HG03108 (cell line): ENCODE measurements at regions not wholly inside any gene's neighbourhood (a gene's known extent, or its start where the extent isn't known, plus 50 kb on each side); places are given as distances from the start of the nearest gene placed in this dataset.
"Not testable (repeated sequence)": the region's sequence is repeated elsewhere in the genome, so short reads cannot be mapped to it uniquely, and the experiment has no call there.

Source experiments
- ATAC-seq: cut with Tn5 transposase; IDR thresholded peaks from one replicate; pipeline ENCODE4 v1.9.1; 2021; ENCODE audit warnings: moderate library complexity; ENCODE audit not compliant: unreplicated experiment

DNA sequence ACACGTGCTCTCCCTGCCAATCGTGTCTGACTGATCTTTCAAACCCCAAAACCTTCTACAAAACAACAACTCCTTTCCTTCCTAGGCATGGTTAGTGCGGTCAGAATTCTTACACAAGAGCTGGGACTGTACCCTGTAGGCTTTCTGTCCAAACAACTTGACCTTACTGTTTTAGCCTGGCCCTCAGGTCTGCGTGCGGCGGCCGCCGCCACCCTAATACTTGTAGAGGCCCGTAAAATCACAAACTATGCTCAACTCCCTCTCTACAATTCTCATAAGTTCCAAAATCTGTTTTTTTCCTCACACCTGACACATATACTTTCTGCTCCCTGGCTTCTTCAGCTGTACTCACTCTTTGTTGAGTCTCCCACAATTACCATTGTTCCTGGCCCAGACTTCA is 814.3 kb upstream of the VRK2 start:
- ATAC-seq, result not testable (repeated sequence)

DNA sequence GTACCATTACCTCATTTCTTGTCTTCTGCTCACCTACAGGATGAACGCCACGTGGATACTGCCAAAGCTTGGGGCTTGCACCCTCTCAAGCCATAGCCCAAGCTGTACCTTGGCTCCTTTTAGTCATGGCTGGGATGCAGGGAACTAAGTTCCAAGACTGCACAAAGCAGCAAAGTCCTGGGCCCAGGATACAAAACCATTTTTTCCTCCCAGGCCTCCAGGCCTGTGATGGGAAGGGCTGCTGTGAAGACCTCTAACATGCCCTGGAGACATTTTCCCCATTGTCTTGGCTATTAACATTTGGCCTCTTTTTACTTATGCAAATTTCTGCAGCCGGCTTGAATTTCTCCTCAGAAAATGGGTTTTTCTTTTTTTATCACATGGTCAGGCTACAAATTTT is 795.1 kb upstream of the VRK2 start:
- not testable (repeated sequence) for ATAC-seq

DNA sequence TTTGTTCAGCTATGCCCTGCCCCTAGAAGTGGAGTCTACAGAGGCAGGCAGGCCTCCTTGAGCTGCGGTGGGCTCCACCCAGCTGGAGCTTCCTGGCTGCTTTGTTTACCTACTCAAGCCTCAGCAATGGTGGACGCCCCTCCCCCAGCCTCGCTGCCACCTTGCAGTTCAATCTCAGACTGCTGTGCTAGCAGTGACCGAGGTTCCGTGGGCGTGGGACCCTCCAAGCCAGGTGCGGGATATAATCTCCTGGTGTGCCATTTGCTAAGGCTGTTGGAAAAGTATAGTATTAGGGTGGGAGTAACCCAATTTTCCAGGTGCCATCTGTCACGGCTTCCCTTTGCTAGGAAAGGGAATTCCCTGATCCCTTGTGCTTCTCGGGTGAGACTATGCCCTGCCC is 770.2 kb upstream of the VRK2 start:
- not testable (repeated sequence) for ATAC-seq

DNA sequence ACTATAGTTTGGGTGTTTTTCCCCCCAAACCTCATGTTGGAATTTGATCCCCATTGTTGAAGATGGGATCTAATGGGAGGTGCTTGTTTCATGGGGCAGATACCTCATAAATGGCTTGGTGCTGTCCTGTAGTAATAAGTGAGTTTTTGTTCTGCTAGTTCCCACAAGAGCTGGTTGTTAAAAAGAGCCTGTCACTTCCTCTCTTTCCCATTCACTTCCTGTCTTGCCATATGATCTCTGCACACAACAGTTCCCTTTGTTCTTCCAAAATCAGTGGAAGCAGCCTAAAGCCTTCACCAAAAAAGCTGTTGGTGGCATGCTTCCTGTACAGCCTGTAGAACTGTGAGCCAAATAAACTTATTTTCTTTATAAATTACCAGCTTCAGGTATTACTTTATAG is 768.2 kb upstream of the VRK2 start:
- ATAC-seq, result no peak

DNA sequence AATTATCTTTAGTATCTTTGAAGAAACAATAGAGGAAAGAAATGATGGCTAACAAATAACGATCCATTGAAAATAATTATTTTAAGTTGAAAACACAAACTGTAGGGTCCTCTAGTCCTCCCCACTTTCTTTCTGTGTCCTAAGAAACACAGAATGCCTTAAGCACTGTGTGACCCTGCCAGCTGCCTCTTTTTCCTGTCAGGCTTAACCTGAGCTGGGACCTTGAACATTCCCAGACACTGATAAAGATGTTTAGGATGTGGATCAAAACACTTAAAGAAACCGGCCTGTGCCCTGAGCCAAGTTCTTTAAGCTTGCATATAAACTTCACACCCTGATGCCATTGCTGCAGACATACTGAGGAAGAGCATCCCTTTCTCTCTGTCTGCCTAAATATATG is 755.4 kb upstream of the VRK2 start:
- no peak for ATAC-seq

DNA sequence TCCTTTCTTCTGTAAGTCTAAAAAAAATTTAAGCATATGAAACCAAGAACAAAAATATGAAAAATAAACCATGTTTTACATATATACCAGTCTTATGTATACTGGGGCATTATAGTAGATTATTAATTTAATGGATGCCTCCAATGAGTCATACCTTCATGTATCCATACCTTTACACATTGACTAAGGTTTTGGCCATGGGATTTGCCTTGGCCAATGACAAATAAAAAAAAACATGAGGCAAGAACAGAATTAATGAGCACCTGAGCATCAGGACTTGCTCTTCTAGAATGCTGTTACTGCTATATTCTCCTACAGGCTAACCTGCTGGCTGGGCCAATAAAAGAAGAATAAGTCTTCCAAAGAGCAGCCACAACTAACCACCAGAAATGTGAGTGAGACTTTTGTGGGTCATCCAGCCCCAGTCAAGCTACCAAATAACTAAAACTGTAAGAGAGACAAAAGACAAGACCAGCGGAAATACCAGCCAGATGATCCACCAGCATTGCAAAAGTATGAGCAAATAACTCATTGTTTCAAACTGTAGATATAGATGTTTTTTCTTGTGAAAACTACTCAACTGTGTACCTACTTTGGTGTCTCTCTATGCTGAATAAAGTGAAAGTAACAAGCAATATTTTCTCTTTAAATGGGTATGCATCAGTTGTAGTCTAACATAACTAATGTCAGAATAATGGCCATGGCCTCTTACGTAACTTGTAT is 749.6 kb upstream of the VRK2 start:
- no peak for ATAC-seq

DNA sequence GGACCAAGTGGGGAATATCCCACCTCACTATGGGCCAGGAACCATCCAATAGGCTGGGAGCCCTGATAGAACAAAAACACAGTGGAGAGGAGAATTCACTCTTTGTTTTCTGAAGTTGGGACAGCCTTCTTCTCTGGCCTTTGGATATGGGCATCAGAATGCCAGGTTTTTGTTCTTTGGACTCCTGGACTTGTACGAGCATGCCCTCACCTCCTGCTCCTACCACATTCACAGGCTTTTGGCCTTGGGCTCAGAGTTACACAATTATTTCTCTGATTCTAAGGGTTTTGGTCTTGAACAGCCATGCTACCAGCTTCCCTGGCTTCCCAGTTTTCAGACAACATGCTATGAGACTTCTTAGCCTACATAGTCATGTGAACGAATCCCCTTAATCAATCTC is 732.9 kb upstream of the VRK2 start:
- no peak for ATAC-seq

DNA sequence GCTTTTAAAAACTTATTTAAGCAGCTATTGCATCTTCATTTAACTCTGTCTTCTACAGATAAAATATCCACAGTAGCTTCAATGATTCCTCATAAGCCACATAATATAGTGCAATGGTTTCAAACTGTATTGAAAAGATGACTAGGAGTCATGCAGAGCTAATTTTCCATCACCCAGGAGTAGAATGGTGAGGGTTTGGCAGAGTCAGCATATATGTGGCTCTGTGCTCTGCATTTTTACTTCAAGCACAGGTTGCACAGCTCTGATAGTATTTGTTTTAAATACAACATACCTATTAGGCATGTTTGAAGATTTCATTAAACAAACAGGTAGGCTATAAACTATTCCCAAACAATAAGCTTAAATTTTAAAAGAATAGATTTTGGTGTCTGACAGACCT is 731.9 kb upstream of the VRK2 start:
- ATAC-seq, result no peak

DNA sequence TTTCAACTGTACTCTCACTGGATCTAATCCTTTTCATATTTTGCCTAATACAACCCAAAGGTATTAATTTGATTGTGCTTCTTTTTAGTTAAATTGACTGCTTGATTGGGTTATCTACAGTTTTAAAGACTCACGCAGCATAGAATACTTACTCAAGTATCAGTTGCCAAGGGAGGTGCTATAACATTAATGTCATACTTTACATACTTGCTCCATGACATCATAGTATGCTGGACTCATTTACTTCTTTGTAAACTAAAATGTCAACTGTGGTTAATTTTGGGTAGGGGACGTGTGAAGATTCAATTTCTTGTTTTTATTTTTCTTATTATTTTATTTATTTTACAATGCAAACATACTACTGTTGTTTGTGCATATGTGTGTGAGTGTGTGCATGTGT is 716.2 kb upstream of the VRK2 start:
- no peak for ATAC-seq

DNA sequence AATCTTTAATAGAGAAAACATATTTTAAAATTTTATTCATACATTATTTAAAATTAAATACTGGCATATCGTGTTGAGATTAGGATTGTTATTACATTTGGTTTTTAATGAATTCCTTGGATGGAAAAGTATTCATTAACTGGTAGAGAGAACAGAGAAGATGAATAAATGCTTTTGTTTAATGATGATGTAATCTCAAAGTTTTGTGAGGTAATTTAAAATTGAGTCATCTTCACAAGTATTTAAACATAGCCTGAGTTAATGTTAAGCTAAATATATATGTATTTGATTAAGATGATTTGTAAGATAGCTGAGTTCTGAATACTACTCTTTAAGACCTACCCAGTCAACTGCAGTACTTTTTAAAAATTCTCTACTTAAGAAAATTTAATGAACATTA is 713.4 kb upstream of the VRK2 start:
- ATAC-seq, result no peak

DNA sequence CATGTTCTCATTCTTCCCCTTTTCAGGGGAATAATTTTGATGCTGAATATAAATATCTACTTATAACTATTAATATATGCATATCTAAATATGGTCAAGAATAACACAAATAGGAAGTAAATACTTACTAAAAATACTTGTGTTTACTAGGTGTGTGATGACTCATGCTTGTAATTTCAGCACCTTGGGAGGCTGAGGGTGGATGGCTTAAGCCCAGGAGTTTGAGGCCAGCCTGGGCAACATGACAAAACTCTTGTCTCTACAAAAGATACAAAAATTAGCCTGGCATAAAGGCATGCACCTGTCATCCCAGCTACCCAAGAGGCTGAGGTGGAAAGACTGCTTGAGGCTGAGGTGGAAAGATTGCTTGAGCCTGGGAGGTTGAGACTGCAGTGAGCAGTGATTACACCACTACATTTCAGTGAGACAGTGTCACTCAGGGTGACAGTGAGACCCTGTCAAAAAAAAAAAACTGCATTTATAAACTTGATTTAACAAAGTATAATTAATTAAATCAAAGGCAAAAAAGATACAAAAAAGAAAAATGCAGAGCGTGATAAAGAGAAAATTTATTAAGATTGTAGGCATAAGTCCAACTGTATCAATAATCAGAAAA is 703.1 kb upstream of the VRK2 start:
- no peak for ATAC-seq

DNA sequence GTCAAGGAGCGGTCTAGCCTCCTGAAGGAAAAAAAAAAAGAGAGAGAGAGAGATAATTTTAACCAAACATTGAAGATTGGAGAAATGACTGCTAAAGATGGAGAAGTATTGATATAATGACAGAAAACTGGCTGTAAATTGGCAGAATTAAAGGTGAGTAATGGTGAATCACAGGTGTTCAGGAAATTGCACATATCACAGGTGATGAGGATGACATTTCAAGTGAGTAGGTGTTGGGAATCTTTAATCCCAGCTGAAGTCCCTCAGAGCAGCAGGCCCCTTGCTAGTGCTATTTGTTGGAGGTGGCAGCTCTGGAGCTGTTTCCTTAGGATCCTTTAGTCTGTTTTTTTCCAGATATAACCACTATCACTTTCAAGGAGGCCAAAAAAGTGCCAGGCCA is 678.4 kb upstream of the VRK2 start:
- no peak for ATAC-seq

DNA sequence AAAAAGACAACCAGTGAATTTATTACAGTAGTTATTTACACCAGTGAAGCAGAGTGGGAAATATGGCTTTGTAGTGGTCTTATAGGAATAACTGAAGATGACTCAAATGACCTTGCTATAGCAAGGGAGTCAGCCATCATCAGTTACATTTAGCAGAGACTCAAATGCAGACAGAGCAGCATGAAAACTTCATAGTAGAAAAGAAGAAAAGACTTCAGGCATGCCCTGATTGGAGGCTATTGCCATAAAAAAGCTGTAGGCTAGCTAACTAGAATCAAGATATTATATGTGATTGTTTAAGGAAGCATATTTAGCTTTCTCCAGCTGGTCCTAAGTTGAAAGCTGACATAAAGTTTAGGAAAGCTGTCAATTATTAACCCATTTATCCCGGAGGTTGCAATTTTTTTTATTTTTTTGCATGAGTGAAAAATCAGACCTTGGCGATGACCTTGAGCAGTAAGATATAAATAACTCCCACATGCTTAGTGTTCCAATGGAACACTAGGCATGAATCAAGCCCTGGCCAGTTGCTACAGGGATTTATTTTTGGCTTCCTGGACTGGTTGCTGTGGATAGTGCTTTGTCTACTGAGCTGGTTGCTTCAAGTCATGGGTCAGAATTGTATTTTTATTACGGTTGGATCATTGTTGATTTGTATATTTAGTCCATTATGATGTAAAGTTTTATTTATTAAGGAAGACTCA is 675.6 kb upstream of the VRK2 start:
- ATAC-seq, result no peak

DNA sequence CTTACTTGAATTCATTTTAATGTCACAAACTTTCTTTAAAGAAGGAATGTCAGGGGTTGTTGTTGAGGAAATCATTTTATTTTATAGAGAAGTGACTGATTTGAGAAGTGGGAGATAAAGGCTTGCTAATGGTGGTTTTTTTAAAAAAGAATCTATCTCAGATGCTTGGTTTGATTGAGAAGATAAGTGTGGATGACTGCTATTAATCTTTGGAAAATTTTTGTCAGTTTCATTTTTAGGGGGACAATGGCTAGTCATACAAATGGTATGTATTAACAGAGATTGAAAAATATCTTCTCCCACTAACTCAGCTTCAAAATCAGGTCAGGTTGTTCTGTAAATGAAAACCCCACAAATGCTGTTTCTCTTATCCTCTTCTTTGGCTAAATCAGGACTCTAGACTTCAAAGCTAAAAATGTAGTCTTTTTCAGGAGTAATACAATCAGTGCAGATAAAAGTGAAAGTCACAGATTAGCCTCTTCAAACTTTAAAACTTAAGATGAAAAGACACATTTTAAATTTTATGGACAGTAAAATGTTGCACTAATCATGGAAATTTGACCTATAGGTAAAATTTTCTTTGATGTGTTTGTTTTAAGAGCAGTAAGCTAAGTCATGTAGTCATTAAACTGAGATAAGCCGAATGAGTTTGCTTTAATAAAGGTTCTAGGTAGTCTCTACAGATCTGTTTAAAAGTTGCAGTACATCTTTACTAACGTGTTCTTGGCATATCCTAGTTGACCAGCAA is 674.2 kb upstream of the VRK2 start:
- no peak for ATAC-seq

DNA sequence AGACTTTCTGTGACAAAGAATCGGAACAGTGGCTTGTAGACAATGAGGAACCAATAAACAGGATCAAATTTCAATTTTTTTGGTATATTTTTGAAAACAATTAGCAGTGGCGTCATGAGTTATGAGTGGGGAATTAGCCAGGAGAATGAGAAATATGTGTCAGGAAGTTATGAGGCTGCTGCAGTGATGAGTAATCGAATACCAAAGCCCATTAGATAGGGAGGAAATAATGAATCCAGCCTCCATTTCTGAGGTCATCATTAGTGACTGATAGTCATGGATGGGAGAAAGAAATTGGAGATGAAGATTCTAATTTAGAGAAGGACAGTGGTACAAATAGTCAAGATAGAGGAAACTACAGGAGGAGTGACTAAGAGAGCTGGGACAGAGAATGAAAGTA is 673.1 kb upstream of the VRK2 start:
- ATAC-seq, result no peak

DNA sequence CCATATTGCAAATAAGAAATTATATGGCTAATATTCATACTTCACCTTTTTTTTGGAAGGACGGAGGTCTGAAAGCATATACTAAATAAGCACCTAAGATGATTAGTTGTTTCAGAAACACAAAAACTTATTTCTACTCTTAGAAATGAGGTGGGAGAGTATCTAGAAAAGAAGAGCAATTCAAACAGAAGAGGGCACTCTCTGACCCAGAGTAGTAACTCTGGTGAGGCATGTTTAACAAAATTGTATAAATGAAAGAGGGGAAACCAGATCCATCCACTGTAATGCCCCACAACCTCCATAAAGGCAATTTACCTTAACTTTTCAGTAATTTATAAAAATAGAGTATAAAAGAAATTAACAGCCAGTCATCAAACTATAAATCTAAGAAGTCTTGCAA is 669.6 kb upstream of the VRK2 start:
- ATAC-seq, result no peak

DNA sequence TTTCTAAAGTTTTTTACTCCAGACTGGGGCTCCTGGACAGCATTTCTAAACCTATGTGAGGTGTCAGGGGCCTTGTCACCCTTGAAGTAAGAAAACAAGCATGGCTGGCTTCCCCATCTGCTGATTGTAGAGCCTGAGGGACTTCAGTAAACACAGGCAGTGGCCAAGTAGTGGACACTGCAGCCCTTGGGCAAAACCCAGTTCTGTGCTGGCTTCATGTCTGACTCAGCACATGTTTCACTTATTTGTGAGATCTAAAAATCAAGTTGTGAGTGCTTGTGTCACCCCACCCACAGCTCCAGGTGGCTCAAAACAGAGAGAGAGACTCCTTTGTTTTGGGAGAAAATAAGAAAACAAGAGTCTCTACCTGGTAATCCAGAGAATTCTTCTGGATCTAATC is 660.3 kb upstream of the VRK2 start:
- no peak for ATAC-seq

DNA sequence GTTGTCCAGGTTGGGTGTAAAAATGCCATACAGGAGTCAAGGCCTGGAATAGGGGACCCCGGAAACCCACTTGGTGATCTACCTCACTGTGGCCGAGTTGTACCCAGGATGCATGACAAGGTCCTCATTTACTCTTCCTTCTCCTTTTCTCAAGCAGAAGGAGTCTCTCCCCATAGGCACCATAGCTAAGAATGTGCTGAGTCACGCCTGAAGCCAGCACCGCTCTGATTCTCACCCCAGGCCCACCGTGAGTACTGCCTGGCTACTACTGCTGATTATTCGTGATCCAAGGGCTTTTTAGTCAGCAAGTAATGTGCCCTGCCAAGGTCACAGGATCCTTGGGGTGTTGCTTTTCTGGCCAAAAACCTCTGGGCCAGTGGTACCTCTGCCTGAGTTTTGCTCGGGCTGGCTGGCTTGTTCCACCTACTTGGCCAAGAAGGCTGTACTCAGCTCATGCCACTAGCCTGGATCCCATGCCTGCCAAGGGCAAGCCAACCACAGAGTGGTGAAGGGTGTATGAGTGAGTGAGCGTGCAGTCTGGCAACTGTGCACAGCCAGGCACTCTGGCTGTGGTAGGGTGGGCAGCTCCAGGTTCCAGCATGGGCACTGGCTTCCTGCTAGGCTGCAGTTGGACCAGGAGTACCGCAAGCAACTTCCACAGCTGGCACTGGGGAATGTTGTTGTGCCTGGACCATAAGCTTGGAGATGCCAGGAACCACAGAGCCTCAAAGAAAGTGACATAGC is 650.1 kb upstream of the VRK2 start:
- ATAC-seq, result no peak

DNA sequence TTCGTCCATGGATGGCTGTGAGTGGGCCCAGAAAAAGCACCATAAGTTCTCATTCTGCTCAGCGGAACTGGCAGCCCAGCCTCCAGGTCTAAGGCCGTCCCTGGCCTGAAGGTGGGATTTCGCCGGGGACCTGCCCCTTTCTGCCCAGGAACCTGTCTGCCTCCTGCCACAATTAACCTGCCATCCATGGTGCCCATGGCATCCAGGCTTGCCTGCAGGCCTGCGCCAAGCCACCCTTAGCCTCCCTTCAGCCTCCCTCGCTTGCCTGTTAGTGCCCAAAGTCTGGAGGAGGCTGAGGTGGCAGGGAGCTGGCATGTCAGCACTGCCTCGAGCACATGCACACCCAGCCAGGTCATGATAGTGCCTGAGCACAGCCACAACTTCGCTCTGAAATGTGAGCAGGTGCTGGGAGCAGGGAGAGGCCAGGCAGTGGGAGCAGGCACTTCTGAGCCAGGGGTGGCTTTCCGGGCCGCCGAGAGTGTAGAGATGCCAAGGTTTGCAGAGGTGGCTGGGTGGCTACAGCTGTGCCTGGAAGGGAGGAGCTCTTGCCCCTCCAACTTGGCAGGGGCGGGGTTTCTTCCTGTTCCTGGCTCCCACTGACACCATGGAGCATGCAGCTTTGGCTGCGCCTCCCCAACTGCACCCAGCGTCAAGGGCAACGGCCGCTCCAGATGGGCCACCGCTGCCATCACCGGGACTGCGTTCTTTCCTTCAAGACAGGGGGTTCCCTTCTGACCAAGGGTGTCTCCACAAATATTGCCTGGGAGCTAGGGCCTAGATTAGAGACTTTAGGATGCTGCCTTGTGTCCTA is 648.9 kb upstream of the VRK2 start:
- no peak for ATAC-seq

DNA sequence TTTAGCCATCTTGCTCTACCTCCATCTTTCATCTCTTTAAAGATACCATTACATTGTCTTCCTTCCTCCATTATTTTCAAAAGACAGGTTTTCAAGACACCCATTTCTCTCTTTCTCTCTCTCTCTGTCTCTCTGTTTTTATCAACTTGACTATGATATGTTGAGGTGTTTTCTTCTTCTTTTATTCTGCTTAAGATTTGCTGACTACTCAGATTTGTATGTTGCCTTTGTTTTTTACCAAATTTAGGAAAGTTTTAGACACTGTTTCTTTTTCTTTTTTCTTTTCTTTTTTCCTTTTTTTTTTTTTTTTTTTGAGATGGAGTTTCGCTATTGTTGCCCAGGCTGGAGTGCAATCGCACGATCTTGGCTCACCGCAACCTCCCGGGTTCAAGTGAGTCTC is 647.5 kb upstream of the VRK2 start:
- ATAC-seq, result no peak
